ENCODE measurements at regions not wholly inside any gene's neighbourhood (a gene's known extent, or its start where the extent isn't known, plus 50 kb on each side); places are given as distances from the start of the nearest gene placed in this dataset.

DNA sequence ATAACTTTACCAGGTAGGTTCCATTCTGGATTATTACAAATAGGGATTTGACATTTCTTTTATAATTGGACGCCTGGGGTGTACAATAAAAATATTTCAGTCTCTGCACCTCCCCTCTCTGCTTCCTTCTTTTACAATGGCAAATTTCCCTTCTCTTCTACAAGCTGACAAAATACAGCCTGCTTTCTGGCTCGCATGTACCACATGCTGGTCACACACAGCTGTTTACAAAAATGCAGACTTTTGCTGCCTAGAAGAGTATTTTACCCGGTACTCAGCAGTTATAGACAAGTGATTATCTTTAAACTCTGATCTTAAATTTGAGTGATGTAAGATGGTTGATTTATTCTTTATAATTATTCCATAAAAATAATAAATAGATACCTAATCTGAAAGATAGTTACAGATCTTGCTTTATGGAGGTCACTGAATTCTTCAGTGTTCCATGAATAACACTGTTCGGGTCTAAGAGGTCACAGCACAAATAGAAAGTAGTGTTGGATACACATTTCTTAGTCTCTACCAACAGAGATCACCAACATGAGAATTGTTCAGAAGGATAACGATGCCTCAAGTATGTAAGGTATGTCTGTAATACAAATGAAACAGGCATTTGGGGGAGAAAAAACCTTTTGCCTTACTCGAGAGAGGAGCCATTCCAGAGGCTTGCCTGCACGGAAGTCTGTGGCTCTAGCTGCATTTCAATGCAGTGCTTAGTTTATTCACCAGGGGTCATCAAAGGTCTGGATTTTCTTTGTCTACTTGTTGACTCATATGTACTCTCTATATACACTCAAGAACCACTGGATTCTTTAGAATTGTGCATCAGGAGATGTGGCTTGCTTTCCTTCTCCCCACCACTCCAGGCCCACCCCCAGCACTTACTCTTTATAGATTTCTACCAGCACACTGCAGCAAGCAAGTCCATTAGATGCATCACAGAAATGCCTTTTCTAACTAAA, 206.6 kb upstream of the RFX3 start:
- H3K79me1 ChIP-seq (ENCODE audit: insufficient read depth, low read depth, low read length, poor library complexity, severe bottlenecking): no peaks in the 10 kb centered on the region
- H2BK20ac ChIP-seq (ENCODE audit: low read depth, low read length, poor library complexity, severe bottlenecking): no peak overlapping the region
- peak; percentile 80 for TF ChIP-seq CTCF (conservative IDR thresholded peaks at IDR 0.05)
- no peak overlapping the region for H3K9ac ChIP-seq (ENCODE audit: extremely low read depth, insufficient read length, low read length)
- no peak overlapping the region for H4K8ac ChIP-seq (replicated peaks; ENCODE audit: insufficient read length, low read depth, low read length)
- no peak overlapping the region for H3K56ac ChIP-seq (ENCODE audit: insufficient read length, low read depth, low read length)
- H4K5ac ChIP-seq (ENCODE audit: insufficient read length, low read depth, low read length): no peak overlapping the region
- no peak overlapping the region for H2BK5ac ChIP-seq (ENCODE audit: insufficient read length, low read length)
- no peak overlapping the region for H3K18ac ChIP-seq (ENCODE audit: insufficient read length, low read depth, low read length)
- H3K4me2 ChIP-seq (ENCODE audit: insufficient read depth, insufficient read length, low read length): no peak overlapping the region
- H3K36me3 Mint-ChIP-seq (ENCODE audit: insufficient read depth in 1 of 3, low read depth in 3 of 3): no peaks in the 10 kb centered on the region
- H3K27ac ChIP-seq (ENCODE audit: insufficient read length, low read depth, low read length): no peak overlapping the region
- H3T11ph ChIP-seq (ENCODE audit: low read length): no peak overlapping the region
- H3K4ac ChIP-seq (ENCODE audit: low read depth, low read length): no peak overlapping the region
- H3K23ac ChIP-seq (ENCODE audit: insufficient read length, low read depth, low read length): no peak overlapping the region
- no peak overlapping the region for H4K91ac ChIP-seq (ENCODE audit: insufficient read length, low read depth, low read length)
- peak overlapping the region in 1 of 3 experiments; percentile 48; a peak in 1 of 7 replicates for H3K27ac Mint-ChIP-seq
- H2AFZ ChIP-seq (ENCODE audit: low read length): no peak overlapping the region
- DNase-seq: peak; percentile 52
- no peak overlapping the region for H2BK120ac ChIP-seq (ENCODE audit: low read depth, low read length, poor library complexity, severe bottlenecking)
- no peaks in the 10 kb centered on the region for H3K9me3 ChIP-seq (ENCODE audit: control insufficient read depth, low read depth, low read length)
- H3K4me1 ChIP-seq (ENCODE audit: insufficient read depth, low read length): no peaks in the 10 kb centered on the region; the same call in 1 of the 2 replicates
- H3K4me3 Mint-ChIP-seq: no peak overlapping the region
- no peaks in the 10 kb centered on the region for H3K27me3 ChIP-seq (ENCODE audit: insufficient read depth, low read length)
- no peak overlapping the region for H3K14ac ChIP-seq (ENCODE audit: insufficient read depth, low read length)
- peaks cover 5 to 6% of the 10 kb centered on the region in 2 experiments for H3K4me1 Mint-ChIP-seq
- H3K27me3 Mint-ChIP-seq (ENCODE audit: low read depth): no peaks in the 10 kb centered on the region; the same call in 1 of the 2 replicates
- H3K23me2 ChIP-seq (ENCODE audit: insufficient read length, low read depth, low read length, poor library complexity, severe bottlenecking): no peaks in the 10 kb centered on the region
- H2BK12ac ChIP-seq (ENCODE audit: insufficient read length, low read depth, low read length): no peak overlapping the region
- peaks cover 0 to 2% of the 10 kb centered on the region in 2 experiments; a peak in 1 of 5 replicates for H3K9me3 Mint-ChIP-seq
- H4K20me1 ChIP-seq (ENCODE audit: control insufficient read depth, insufficient read depth, insufficient read length): no peaks in the 10 kb centered on the region
- no CpG with 5 or more reads among the region's 7 CpGs for WGBS (ENCODE audit: extremely low coverage, insufficient read length, low lambda C conversion rate)
- no peaks in the 10 kb centered on the region for H3K79me2 ChIP-seq (ENCODE audit: insufficient read depth, low read length)
- H2AK5ac ChIP-seq (ENCODE audit: insufficient read length, low read length): no peak overlapping the region
- H2BK15ac ChIP-seq (ENCODE audit: low read depth, low read length): no peak overlapping the region

Measured in H9 (cell line).